HL-60 (cell line): ENCODE measurements at regions not wholly inside any gene's neighbourhood (a gene's known extent, or its start where the extent isn't known, plus 50 kb on each side); places are given as distances from the start of the nearest gene placed in this dataset.

ENCODE experiments used
- DNase-seq, 2 experiments: peaks; one replicate each; pipeline ENCODE4 v3.0.0-alpha.2; 2010 to 2020; ENCODE audit warnings: low read depth in 1 of 2, low spot score in 1 of 2
- H3K27ac ChIP-seq: fragments of 250-450 bp; sonication (Bioruptor Pico); replicated peaks from 2 replicates; pipeline ENCODE4 v1.5.1; 2020; ENCODE audit warnings: mild to moderate bottlenecking, moderate library complexity
- H3K27me3 ChIP-seq: fragments of 250-450 bp; sonication (Bioruptor Pico); 2 replicates; pipeline ENCODE4 v1.5.1; 2021; ENCODE audit warnings: mild to moderate bottlenecking, moderate library complexity; ENCODE audit not compliant: insufficient read depth, poor library complexity, severe bottlenecking
- H3K4me3 ChIP-seq: replicated peaks from 2 replicates; pipeline ENCODE4 v1.5.1; 2011; ENCODE audit warnings: mild to moderate bottlenecking, control low read depth, low read length; ENCODE audit not compliant: insufficient read depth
- GABPA ChIP-seq: IDR thresholded peaks from 2 replicates; pipeline ENCODE4 v1.6.1; 2012; ENCODE audit warnings: low read depth
- POLR2AphosphoS5 ChIP-seq: IDR thresholded peaks from 2 replicates; pipeline ENCODE4 v1.6.1; 2012; ENCODE audit warnings: low read depth
- SPI1 ChIP-seq: IDR thresholded peaks from 2 replicates; pipeline ENCODE4 v1.6.1; 2012; ENCODE audit warnings: low read depth, mild to moderate bottlenecking, borderline replicate concordance
- TF ChIP-seq, protein P1 (sequence below): IDR thresholded peaks from 2 replicates; pipeline ENCODE4 v1.6.1; 2012; ENCODE audit warnings: low read depth; ENCODE audit not compliant: insufficient replicate concordance
- TF ChIP-seq, protein P2 (sequence below): IDR thresholded peaks from one replicate; pipeline ENCODE4 v1.5.1; 2011; ENCODE audit warnings: low read length, control low read depth, inconsistent platforms; ENCODE audit not compliant: insufficient read depth

GRCh38 chrX:67872958-67873357, 329.1 kb downstream of the AR start:
- no peak for DNase-seq
- Histone ChIP-seq H3K27ac (no peak overlapping the region), H3K27me3 (no peaks in the 10 kb centered on the region), H3K4me3 (no peak overlapping the region)
- TF ChIP-seq GABPA, result no peak
- TF ChIP-seq, protein P1, sequence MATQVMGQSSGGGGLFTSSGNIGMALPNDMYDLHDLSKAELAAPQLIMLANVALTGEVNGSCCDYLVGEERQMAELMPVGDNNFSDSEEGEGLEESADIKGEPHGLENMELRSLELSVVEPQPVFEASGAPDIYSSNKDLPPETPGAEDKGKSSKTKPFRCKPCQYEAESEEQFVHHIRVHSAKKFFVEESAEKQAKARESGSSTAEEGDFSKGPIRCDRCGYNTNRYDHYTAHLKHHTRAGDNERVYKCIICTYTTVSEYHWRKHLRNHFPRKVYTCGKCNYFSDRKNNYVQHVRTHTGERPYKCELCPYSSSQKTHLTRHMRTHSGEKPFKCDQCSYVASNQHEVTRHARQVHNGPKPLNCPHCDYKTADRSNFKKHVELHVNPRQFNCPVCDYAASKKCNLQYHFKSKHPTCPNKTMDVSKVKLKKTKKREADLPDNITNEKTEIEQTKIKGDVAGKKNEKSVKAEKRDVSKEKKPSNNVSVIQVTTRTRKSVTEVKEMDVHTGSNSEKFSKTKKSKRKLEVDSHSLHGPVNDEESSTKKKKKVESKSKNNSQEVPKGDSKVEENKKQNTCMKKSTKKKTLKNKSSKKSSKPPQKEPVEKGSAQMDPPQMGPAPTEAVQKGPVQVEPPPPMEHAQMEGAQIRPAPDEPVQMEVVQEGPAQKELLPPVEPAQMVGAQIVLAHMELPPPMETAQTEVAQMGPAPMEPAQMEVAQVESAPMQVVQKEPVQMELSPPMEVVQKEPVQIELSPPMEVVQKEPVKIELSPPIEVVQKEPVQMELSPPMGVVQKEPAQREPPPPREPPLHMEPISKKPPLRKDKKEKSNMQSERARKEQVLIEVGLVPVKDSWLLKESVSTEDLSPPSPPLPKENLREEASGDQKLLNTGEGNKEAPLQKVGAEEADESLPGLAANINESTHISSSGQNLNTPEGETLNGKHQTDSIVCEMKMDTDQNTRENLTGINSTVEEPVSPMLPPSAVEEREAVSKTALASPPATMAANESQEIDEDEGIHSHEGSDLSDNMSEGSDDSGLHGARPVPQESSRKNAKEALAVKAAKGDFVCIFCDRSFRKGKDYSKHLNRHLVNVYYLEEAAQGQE, result no peak
- TF ChIP-seq, protein P2, sequence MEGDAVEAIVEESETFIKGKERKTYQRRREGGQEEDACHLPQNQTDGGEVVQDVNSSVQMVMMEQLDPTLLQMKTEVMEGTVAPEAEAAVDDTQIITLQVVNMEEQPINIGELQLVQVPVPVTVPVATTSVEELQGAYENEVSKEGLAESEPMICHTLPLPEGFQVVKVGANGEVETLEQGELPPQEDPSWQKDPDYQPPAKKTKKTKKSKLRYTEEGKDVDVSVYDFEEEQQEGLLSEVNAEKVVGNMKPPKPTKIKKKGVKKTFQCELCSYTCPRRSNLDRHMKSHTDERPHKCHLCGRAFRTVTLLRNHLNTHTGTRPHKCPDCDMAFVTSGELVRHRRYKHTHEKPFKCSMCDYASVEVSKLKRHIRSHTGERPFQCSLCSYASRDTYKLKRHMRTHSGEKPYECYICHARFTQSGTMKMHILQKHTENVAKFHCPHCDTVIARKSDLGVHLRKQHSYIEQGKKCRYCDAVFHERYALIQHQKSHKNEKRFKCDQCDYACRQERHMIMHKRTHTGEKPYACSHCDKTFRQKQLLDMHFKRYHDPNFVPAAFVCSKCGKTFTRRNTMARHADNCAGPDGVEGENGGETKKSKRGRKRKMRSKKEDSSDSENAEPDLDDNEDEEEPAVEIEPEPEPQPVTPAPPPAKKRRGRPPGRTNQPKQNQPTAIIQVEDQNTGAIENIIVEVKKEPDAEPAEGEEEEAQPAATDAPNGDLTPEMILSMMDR, result no peak
- TF ChIP-seq SPI1, result no peak
- no peak for TF ChIP-seq POLR2AphosphoS5

DNA sequence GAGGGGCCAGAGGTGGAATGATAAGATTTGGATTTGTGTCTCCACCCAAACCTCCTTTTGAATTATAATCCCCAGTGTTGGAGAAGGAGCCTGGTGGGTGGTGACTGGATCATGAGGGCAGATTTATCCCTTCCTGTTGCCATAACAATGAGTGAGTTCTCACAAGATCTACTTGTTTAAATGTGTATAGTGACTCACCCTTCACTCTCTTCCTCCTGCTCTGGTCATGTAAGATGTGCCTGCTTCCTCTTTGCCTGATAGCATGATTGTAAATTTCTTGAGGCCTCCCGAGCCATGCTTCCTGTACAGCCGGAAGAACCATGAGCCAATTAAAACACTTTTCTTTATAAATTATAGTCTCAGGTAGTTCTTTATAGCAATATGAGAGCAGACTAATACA, 348.6 kb downstream of the AR start:
- TF ChIP-seq GABPA (no peak), SPI1 (no peak)
- Histone ChIP-seq H3K27me3 (no peaks in the 10 kb centered on the region), H3K27ac (no peak overlapping the region), H3K4me3 (no peak overlapping the region)
- peak in 1 of 2 experiments; percentile 11 for DNase-seq

DNA sequence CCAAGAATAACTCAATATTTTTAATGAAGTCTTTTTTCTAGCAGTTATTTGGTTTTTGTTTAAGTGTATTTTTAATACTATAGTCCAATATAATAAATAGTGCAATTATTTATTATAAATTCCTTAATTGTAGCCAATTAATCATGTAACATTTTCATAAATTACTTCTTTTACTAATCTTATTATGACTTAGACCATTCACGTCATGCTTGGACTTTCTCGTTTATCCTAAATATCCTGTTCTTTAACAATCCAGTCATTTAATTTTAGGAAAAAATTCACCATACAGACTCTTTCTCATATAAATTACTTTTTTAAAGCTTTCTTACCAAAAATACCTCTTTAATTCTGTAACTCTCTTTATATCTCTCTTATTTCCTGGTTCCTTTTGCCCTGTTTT, 350.1 kb downstream of the AR start:
- TF ChIP-seq POLR2AphosphoS5, result no peak
- TF ChIP-seq SPI1, result no peak
- TF ChIP-seq, protein P2, result no peak
- TF ChIP-seq, protein P1, result no peak
- TF ChIP-seq GABPA, result no peak
- no peak for DNase-seq
- H3K4me3 ChIP-seq, result no peak overlapping the region
- no peaks in the 10 kb centered on the region for H3K27me3 ChIP-seq
- H3K27ac ChIP-seq, result no peak overlapping the region

- TF ChIP-seq GABPA (no peak), SPI1 (no peak), POLR2AphosphoS5 (no peak)
- TF ChIP-seq, protein P1, result no peak
- TF ChIP-seq, protein P2, result no peak
- H3K27ac ChIP-seq, result no peak overlapping the region
- H3K27me3 ChIP-seq, result no peaks in the 10 kb centered on the region
- no peak overlapping the region for H3K4me3 ChIP-seq
- DNase-seq, result peak in 1 of 2 experiments; percentile 4
These were observed 373.7 kb downstream of the AR start for GRCh38 chrX:67917421-67918010.
